ENCODE measurements at regions not wholly inside any gene's neighbourhood (a gene's known extent, or its start where the extent isn't known, plus 50 kb on each side); places are given as distances from the start of the nearest gene placed in this dataset.

GRCh38 chr17:413706-414380, 61.2 kb upstream of the RPH3AL start:
- Histone ChIP-seq H4K20me1 (replicated peaks; ENCODE audit: insufficient read depth) (no peaks in the 10 kb centered on the region), H3K36me3 (ENCODE audit: insufficient read depth) (no peaks in the 10 kb centered on the region), H3K4me1 (ENCODE audit: insufficient read depth) (no peaks in the 10 kb centered on the region), H3K4me2 (no peak overlapping the region), H3K9me2 (ENCODE audit: insufficient read depth) (no peaks in the 10 kb centered on the region), H3K79me2 (replicated peaks; ENCODE audit: insufficient read depth) (no peaks in the 10 kb centered on the region), H3K4me3 (no peak overlapping the region), H3K27ac (ENCODE audit: low read depth) (no peak overlapping the region), H3K27me3 (ENCODE audit: insufficient read depth) (no peaks in the 10 kb centered on the region), H3F3A (replicated peaks; ENCODE audit: low read depth) (peaks cover 15% of the 10 kb centered on the region; the same call in 1 of the 2 replicates), H2AFZ (no peak overlapping the region)
- no peak for DNase-seq (ENCODE audit: low spot score)
- H3K4me3 Mint-ChIP-seq: no peak overlapping the region
- no peak overlapping the region for H3K27ac Mint-ChIP-seq
- peaks cover 27% of the 10 kb centered on the region for H3K27me3 Mint-ChIP-seq (ENCODE audit: insufficient read depth, low read depth, poor library complexity)
- H3K4me1 Mint-ChIP-seq: peaks cover 26% of the 10 kb centered on the region
- ATAC-seq: no peak
- no peak for TF ChIP-seq ZNF114 (CRISPR knock-in tag; IDR thresholded peaks at IDR 0.05)
- TF ChIP-seq POLR2AphosphoS5 (IDR thresholded peaks at IDR 0.05; ENCODE audit: low read depth): no peak
- TF ChIP-seq CREB1 (CRISPR knock-in tag; IDR thresholded peaks at IDR 0.05; ENCODE audit: low read depth): no peak
- no peak for TF ChIP-seq JUNB (IDR thresholded peaks at IDR 0.05; ENCODE audit: unreplicated experiment)
- no peak for TF ChIP-seq ZNF462 (CRISPR knock-in tag; IDR thresholded peaks at IDR 0.05)
- no peak for TF ChIP-seq ETS1 (IDR thresholded peaks at IDR 0.05)
- TF ChIP-seq REST (IDR thresholded peaks at IDR 0.05; ENCODE audit: unreplicated experiment): no peak
- TF ChIP-seq CTCF (conservative IDR thresholded peaks at IDR 0.05; ENCODE audit: low read depth in 2 of 2): no peak
- TF ChIP-seq EZH2 (IDR thresholded peaks at IDR 0.05; ENCODE audit: low read depth, unreplicated experiment): no peak
- TF ChIP-seq STAT1 (IDR thresholded peaks at IDR 0.05; ENCODE audit: unreplicated experiment): no peak
- no peak for TF ChIP-seq NANOG (IDR thresholded peaks at IDR 0.05; ENCODE audit: borderline replicate concordance)
- TF ChIP-seq ZNF331 (CRISPR knock-in tag; IDR thresholded peaks at IDR 0.05; ENCODE audit: low read depth): no peak
- TF ChIP-seq EZH2phosphoT487 (IDR thresholded peaks at IDR 0.05; ENCODE audit: unreplicated experiment): no peak
- peaks cover 18% of the 10 kb centered on the region for H3K36me3 Mint-ChIP-seq (ENCODE audit: low read depth)
- peaks cover 10% of the 10 kb centered on the region; the same call in 2 of the 3 replicates for H3K9me3 Mint-ChIP-seq

Data from GM23338 (cell line).